Medulla oblongata (tissue), 1 donor: ENCODE measurements at regions not wholly inside any gene's neighbourhood (a gene's known extent, or its start where the extent isn't known, plus 50 kb on each side); places are given as distances from the start of the nearest gene placed in this dataset.

Source experiments
- DNase-seq: peaks from one replicate; pipeline ENCODE4 v3.0.0-alpha.2; 2015; ENCODE audit errors: extremely low spot score

DNA sequence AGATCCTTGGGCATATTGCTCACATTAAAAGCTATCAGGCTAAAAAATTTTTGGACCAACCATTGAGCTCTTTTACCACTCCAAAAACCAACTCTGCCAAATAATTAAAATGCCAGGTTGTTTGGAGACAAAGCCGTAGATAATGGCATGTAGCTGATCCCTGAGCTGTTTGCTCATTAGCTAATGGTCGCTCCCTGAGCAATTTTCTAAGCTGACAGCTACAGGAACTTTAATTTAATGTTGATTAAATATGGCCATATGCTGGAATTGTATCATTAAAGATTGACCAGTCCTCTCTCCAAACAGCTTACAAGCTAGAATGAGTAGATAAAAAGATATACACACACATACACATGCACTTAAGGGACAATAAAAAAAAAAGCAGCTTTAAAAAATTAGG is 216.2 kb upstream of the ARHGAP20 start:
- no peak for DNase-seq

DNA sequence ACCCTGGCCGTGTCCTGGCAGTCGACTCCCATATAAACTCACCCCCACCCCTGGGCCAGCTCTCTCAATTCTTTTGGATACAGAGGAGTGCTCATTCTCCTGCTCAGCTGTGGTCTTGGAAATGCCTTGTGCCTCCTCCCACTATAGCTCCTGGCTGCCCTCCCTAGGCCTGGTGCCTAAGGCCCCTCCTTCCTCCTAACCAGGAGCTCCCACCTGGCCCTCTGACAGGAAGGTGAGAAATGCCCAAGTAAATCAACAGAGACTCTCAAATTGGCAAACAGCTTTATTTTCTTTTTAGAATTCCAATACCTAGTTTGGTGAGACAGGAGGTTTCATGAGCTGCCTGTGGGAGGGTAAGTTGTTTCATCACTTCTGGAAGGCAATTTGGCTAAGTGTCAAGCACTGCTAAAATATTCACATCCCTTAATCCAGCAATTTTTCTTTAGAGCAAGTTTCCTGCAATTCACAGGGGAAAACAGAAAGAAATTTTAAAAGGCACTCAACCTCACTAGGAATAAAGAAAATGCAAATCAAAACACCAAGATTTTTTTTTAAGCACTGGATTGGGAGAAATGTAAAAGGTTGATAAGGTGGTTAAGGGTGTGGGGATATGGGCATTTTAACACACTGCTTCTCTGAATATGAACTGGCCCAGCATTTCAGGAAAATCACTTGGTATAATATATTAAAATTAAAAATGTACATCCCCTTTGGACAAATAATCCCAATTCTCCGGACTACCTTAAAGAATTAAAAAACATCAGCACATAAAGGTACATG is 209.7 kb upstream of the ARHGAP20 start:
- peak; percentile 9 for DNase-seq

DNA sequence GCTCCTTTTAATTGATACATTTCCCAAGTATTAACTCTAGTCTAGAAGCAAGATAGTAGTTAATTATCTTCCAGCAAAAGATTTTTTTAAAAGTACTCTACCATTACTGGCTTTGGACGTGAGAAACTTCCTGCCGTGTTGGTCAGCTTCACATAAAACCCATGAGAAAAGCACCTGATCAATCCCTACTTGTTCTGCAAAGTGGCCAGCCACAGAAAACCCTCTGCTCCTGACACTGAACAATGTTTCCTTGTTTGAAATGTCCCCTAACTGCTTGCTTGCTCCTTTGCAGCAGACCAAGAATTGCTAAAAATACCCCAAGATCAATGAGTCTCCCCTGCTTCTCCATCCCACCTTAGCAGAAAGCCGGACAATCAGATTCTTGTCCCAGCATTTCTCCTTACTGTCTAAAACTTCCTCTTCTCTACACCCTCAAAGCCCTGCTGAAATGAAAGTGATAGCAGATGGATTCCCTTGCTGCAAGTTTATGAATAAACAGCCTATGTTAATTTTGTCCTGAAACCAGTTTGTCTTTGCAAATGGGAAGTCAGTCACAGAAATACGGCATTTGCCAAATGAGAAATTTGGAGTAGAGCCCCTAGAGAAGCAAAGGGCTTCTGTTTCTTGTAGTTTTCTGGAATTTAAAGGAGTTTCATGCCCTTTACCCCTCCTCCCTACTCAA is 207.1 kb upstream of the ARHGAP20 start:
- DNase-seq, result peak; percentile 48

- no peak for DNase-seq
Observed at GRCh38 chr11:110918351-110918750, 206.1 kb upstream of the ARHGAP20 start.

DNA sequence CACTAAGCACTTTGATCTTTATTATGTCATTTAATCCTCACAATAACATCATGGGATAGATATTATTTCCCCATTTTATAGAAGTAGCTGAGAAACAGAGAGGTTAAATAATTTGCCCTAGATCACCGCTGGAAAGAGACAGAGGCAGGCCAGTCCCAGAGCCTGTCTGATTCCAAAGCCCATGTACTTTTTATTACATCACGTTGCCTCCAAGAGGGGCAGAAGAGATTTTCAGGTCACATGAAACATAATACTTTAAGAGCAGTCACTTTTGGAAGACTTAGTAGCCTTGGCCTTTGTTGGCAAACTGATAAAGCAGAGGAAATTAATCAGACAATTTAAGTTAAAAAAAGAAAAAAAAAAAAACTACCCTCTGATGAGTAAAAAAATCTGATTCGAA is 200.2 kb upstream of the ARHGAP20 start:
- no peak for DNase-seq

DNA sequence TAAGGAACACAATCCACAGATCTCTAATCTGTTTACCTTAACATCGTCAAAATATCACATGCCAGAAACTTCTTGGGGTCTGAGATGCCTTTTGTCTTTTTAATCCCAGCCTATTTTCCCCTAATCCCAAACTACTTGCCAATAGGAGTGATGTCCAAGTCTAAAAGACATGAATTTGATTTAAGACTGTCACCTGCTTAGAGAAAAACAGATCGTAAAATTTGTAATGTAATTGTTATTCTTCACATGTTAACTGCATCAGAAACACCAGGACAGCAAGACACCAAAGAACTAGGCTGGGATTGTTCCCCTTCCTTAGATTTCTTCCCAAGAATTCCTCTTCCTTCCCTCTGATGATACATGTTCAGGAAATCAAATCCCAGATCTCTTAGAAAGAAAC is 198.1 kb upstream of the ARHGAP20 start:
- DNase-seq, result no peak

DNA sequence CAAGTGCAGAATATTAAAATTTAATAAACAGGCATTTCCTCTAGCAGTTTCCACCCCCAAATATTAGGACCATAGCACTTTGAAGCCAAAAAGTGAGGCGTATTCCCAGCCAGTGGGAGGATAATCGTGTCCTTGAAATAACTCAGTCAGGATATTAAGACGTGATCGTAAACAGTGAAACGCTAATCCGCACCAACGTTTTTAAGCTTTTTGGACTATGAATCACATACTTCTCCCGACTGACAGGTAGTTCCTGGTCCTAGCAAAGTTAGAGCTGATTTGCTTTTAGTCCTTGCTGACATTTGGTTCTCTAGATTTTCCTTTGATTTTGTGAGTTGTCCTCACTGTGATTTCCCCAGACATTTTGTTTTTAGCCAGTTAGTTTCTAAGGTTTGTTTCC is 197.1 kb upstream of the ARHGAP20 start:
- no peak for DNase-seq

DNA sequence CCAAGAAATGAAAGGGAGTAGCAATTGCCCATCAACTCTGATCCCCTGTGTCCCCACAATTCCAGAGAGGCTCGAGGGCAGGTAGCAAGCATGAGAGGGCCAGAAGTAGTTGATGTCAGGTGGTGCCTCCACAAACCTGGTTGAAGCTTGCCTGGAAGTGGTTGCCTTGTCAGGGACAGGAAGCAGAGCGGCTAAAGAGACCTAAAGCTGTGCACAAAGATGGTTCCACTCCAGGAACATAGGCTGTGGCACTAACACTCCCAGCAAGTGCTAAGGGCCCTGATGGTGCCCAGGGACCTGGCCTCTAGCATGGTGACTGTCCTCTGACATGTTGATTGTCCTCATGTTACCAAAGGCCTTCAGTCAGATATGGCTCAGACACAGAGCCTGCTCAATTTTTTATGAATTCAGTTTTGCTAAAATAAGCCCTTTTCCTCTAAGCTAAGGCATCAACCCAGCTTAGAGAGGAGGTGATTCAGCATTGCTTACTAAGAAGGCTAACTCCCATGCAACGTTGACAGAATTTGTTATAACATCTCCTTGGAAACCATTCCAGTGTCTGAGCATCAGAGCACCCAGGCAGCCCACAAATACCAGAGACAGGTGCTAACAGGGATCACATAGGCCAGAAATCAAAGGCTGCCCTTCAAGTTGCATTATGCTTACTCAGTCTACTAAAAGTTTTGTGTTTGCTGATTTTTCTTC is 196.3 kb upstream of the ARHGAP20 start:
- DNase-seq, result no peak

GRCh38 chr11:110907629-110908028 is 195.4 kb upstream of the ARHGAP20 start:
- DNase-seq, result peak; percentile 30

GRCh38 chr11:110903830-110904229 is 191.6 kb upstream of the ARHGAP20 start:
- DNase-seq, result no peak

- DNase-seq, result no peak
Observed at GRCh38 chr11:110903378-110903777, 191.1 kb upstream of the ARHGAP20 start.

- DNase-seq, result no peak
Observed at GRCh38 chr11:110901441-110901840, 189.2 kb upstream of the ARHGAP20 start.

DNA sequence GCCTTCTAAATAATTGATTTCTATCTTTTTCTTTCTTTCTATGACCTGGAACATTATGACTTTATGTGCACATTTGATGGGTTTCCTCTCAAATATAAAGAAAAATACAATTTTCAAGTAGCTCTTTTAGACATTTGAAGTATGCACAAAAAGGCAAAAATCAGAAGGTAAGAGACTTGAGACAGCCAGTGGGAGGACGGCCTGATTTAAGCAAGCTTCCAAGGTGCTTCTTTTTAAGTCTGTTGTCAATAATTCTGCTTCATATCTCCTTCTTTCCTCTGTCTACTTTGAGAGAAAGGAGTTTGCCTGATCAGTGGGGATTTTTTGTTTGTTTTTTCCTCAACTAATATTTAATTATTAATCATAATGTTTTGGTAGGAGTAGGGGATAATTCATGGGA is 188.2 kb upstream of the ARHGAP20 start:
- no peak for DNase-seq

DNA sequence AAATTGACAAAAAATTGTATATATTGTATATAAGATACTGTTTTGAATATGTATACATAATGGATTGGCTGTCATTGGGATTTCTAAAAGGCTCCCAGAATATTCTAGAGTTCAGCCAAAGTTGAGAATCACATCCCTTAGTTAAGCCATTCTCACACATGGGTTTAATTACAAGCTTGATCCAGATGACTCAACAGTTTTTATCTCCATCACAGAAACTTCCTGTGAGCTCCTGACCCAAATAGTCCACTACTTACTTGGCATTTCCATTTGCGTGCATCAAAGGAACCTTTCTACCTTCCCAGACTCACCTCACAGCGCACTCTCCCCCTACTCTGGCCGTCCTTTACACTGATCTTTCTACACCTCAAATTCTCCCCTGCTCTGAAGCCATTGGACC is 184.8 kb upstream of the ARHGAP20 start:
- DNase-seq, result no peak

GRCh38 chr11:110896358-110896757 is 184.1 kb upstream of the ARHGAP20 start:
- DNase-seq, result no peak

- no peak for DNase-seq
Observed at GRCh38 chr11:110894224-110894623, 182.0 kb upstream of the ARHGAP20 start.

GRCh38 chr11:110892741-110893285 is 180.6 kb upstream of the ARHGAP20 start:
- DNase-seq, result no peak

GRCh38 chr11:110891411-110891810 is 179.2 kb upstream of the ARHGAP20 start:
- DNase-seq, result no peak

DNA sequence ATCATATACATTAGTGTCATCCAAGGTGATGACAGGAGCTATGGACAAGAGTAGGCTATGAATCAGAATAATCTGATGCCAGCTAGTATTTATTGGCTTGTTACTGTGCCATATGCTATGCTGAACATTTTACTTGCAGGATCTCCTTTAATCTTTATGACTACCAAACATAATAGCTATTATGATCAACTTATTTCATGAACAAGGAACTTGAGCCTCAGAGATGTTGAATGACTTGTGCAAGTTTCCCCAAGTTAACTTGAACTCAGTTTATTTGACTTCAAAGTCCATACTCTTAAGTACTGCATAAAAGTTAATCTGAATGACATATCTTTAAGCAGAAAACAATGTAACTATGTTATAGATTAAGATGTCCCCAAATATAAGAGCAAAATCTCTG is 178.8 kb upstream of the ARHGAP20 start:
- no peak for DNase-seq

DNA sequence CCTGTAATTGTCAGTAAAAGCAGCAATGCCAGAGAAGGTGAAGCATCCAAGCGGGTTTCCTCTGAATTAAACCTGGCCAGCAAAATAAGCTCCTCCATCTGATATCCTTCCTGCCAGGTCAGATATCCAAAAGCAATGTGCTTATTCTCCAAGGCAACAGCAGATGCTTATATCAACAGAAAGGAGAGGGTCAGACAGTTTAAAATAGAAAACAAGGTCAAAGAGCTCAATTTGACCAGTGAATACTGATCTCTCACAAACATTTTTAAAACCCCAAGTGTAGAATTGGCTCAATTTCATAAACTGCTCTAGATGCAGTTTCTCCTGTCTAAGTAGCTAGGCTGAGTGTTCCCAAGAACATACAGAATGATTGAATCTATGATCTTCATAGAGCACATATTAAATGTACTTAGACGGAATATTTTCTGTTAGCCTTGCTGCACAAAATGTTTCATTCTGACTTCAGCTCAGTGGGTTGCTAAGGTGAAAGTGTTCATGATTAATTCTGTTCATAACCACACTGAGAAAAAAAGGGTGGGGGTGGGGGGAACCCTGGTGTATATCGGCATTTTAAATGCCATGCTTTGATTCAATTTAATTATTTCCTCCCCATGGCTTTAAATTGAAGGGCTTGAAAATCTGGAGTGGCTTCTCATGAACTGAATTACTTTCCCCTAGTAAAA is 174.2 kb upstream of the ARHGAP20 start:
- no peak for DNase-seq

DNA sequence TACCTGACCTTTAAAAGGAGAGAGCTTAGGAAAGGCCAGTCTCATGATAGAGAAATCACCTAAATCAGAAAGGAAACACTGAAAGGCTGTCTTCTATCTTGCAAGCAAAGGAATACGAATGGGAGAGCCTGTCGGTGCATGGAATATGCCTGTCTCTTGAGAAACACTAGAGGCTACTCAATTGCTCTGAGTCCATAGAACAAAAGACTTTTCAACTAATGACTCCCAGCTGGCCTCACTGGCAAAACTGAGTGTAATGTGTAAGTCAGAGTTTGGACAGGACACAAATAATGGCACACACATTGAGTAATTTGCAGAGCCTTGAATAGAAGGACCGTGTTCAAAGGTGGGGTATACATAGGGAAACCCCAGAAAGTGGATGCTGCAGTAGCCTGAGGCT is 171.0 kb upstream of the ARHGAP20 start:
- DNase-seq, result peak; percentile 68

DNA sequence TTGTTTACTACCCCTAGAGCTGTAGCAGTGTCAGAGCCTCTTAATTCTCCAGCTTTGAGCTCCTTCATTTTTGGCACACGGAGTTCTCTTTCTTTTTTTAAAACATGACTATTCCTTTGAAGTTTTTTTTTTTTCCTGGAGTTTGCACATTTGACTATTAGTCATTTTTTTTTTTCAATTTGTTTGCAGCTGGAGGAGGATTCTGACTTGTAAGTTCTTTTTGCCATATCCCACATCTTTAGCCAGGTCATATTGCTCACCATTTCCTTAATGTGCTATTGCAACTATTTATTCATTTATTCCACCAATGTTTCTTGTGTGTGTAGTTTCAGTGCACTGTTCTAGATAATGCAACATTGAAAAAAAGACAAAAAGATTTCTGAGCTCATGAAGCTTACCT is 166.3 kb upstream of the ARHGAP20 start:
- DNase-seq, result no peak
